ENCODE measurements at regions not wholly inside any gene's neighbourhood (a gene's known extent, or its start where the extent isn't known, plus 50 kb on each side); places are given as distances from the start of the nearest gene placed in this dataset.

DNA sequence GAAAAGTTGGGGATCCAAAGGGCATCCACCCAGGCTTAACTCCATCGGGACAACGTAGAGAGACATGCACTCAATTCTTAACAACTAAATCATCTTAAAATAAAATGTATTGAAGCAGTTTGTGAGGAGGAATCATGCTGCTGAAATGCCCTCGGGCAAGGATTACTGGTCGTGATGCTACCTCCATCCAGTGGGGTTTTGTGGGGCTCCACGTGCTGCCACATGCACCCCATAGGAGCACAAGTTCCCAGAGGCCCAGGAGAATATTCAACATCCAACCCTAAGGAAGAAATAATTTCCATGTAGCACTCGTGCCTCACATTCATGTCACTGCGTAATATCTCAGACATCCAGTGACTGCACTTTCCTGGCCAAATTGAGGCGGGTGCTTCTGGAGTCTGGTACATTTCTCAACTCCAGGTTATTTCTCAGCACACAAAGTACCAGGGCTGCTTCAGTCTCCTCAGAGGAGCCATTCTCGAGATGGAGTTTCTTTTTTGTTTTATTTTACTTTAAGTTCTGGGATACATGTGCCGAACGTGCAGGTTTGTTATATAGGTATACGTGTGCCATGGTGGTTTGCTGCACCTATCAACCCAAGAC, 429.8 kb downstream of the FOXO1 start:
- CTCF ChIA-PET: no interaction called here
- no peaks in the 10 kb centered on the region for H3K36me3 ChIP-seq (ENCODE audit: control insufficient read depth in 2 of 2, insufficient read depth in 1 of 2, low read length in 2 of 2)
- POLR2A ChIA-PET: no interaction called here
- no peak for TF ChIP-seq ZNF433 (tag by site-specific recombination; IDR thresholded peaks at IDR 0.05; ENCODE audit: low read depth)
- TF ChIP-seq GLI4 (tag by site-specific recombination; IDR thresholded peaks at IDR 0.05): no peak
- TF ChIP-seq ZNF701 (tag by site-specific recombination; IDR thresholded peaks at IDR 0.05): no peak
- TF ChIP-seq KLF1 (tag by site-specific recombination; IDR thresholded peaks at IDR 0.05): no peak
- no peak for TF ChIP-seq HOXC10 (CRISPR knock-in tag; IDR thresholded peaks at IDR 0.05)
- no peak for TF ChIP-seq ZNF707 (tag by site-specific recombination; IDR thresholded peaks at IDR 0.05)
- TF ChIP-seq ZNF341 (tag by site-specific recombination; IDR thresholded peaks at IDR 0.05; ENCODE audit: low read depth): no peak
- TF ChIP-seq, protein P1, sequence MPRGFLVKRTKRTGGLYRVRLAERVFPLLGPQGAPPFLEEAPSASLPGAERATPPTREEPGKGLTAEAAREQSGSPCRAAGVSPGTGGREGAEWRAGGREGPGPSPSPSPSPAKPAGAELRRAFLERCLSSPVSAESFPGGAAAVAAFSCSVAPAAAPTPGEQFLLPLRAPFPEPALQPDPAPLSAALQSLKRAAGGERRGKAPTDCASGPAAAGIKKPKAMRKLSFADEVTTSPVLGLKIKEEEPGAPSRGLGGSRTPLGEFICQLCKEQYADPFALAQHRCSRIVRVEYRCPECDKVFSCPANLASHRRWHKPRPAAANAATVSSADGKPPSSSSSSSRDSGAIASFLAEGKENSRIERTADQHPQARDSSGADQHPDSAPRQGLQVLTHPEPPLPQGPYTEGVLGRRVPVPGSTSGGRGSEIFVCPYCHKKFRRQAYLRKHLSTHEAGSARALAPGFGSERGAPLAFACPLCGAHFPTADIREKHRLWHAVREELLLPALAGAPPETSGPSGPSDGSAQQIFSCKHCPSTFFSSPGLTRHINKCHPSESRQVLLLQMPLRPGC (tag by site-specific recombination; IDR thresholded peaks at IDR 0.05): no peak
- TF ChIP-seq ZXDB (tag by site-specific recombination; IDR thresholded peaks at IDR 0.05): no peak
- TF ChIP-seq ZNF239 (tag by site-specific recombination; IDR thresholded peaks at IDR 0.05): no peak
- TF ChIP-seq HOXA7 (CRISPR knock-in tag; IDR thresholded peaks at IDR 0.05; ENCODE audit: borderline replicate concordance): no peak
- no peak for TF ChIP-seq ZNF521 (tag by site-specific recombination; IDR thresholded peaks at IDR 0.05)
- no peak for TF ChIP-seq IKZF3 (tag by site-specific recombination; IDR thresholded peaks at IDR 0.05)
- TF ChIP-seq ZNF223 (tag by site-specific recombination; IDR thresholded peaks at IDR 0.05): no peak
- no peak for TF ChIP-seq ZNF426 (tag by site-specific recombination; IDR thresholded peaks at IDR 0.05)
- TF ChIP-seq ZNF10 (tag by site-specific recombination; IDR thresholded peaks at IDR 0.05): no peak
- no peak for TF ChIP-seq ZSCAN30 (tag by site-specific recombination; IDR thresholded peaks at IDR 0.05)
- TF ChIP-seq, protein P2, sequence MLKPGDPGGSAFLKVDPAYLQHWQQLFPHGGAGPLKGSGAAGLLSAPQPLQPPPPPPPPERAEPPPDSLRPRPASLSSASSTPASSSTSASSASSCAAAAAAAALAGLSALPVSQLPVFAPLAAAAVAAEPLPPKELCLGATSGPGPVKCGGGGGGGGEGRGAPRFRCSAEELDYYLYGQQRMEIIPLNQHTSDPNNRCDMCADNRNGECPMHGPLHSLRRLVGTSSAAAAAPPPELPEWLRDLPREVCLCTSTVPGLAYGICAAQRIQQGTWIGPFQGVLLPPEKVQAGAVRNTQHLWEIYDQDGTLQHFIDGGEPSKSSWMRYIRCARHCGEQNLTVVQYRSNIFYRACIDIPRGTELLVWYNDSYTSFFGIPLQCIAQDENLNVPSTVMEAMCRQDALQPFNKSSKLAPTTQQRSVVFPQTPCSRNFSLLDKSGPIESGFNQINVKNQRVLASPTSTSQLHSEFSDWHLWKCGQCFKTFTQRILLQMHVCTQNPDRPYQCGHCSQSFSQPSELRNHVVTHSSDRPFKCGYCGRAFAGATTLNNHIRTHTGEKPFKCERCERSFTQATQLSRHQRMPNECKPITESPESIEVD (tag by site-specific recombination; IDR thresholded peaks at IDR 0.05): no peak
- TF ChIP-seq, protein P3, sequence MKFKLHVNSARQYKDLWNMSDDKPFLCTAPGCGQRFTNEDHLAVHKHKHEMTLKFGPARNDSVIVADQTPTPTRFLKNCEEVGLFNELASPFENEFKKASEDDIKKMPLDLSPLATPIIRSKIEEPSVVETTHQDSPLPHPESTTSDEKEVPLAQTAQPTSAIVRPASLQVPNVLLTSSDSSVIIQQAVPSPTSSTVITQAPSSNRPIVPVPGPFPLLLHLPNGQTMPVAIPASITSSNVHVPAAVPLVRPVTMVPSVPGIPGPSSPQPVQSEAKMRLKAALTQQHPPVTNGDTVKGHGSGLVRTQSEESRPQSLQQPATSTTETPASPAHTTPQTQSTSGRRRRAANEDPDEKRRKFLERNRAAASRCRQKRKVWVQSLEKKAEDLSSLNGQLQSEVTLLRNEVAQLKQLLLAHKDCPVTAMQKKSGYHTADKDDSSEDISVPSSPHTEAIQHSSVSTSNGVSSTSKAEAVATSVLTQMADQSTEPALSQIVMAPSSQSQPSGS (tag by site-specific recombination; IDR thresholded peaks at IDR 0.05; ENCODE audit: low read depth): no peak
- H3K4me3 ChIP-seq (ENCODE audit: low read depth, low read length): no peak overlapping the region
- no peaks in the 10 kb centered on the region for H3K9me3 ChIP-seq (ENCODE audit: control insufficient read depth, insufficient read depth, low read depth, low read length)
- H3K27ac ChIP-seq (ENCODE audit: extremely low read depth, low read depth, low read length): no peak overlapping the region
- H3K4me1 ChIP-seq (ENCODE audit: control insufficient read depth, insufficient read depth, low read length): no peaks in the 10 kb centered on the region

DNA sequence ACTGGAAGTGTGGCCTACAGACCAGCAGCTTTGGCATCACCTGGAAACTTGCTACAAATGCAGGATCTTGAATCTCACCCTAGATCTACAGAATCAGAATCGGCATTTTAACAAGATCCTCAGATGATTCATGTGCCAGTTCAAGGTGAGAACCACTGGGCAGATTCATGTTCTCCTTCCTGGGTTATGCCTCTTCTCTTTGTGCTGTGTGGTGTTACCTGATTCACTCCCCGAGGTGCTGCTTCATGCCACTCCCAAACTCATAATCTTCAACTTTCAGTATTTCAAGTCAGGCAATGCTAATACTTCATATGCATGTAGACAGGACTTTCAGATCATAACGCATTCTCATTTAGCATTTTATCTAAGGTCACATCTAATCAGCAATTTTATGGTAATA, 427.7 kb downstream of the FOXO1 start:
- CTCF ChIA-PET: no interaction called here

More for the DNA sequence above, 427.7 kb downstream of the FOXO1 start:
- Histone ChIP-seq H3K27ac (ENCODE audit: extremely low read depth, low read depth, low read length) (no peak overlapping the region), H3K36me3 (ENCODE audit: control insufficient read depth in 2 of 2, insufficient read depth in 1 of 2, low read length in 2 of 2) (no peaks in the 10 kb centered on the region), H3K4me1 (ENCODE audit: control insufficient read depth, insufficient read depth, low read length) (no peaks in the 10 kb centered on the region), H3K4me3 (ENCODE audit: low read depth, low read length) (no peak overlapping the region), H3K9me3 (ENCODE audit: control insufficient read depth, insufficient read depth, low read depth, low read length) (no peaks in the 10 kb centered on the region)
- TF ChIP-seq ZNF621 (tag by site-specific recombination; IDR thresholded peaks at IDR 0.05) (no peak), WT1 (tag by site-specific recombination; IDR thresholded peaks at IDR 0.05) (no peak), ZNF544 (tag by site-specific recombination; IDR thresholded peaks at IDR 0.05) (no peak), ZNF133 (tag by site-specific recombination; IDR thresholded peaks at IDR 0.05) (no peak), EGR2 (tag by site-specific recombination; IDR thresholded peaks at IDR 0.05; ENCODE audit: low read depth) (no peak), ZNF23 (tag by site-specific recombination; IDR thresholded peaks at IDR 0.05; ENCODE audit: borderline replicate concordance) (no peak), ZNF155 (tag by site-specific recombination; IDR thresholded peaks at IDR 0.05) (no peak), ZNF121 (tag by site-specific recombination; IDR thresholded peaks at IDR 0.05) (no peak), ZFP41 (tag by site-specific recombination; IDR thresholded peaks at IDR 0.05; ENCODE audit: borderline replicate concordance) (no peak), ZNF560 (tag by site-specific recombination; IDR thresholded peaks at IDR 0.05; ENCODE audit: borderline replicate concordance) (no peak)
- TF ChIP-seq, protein P4, sequence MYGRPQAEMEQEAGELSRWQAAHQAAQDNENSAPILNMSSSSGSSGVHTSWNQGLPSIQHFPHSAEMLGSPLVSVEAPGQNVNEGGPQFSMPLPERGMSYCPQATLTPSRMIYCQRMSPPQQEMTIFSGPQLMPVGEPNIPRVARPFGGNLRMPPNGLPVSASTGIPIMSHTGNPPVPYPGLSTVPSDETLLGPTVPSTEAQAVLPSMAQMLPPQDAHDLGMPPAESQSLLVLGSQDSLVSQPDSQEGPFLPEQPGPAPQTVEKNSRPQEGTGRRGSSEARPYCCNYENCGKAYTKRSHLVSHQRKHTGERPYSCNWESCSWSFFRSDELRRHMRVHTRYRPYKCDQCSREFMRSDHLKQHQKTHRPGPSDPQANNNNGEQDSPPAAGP (tag by site-specific recombination; IDR thresholded peaks at IDR 0.05): no peak
- POLR2A ChIA-PET: no interaction called here
